GM12874 (cell line): ENCODE measurements at regions not wholly inside any gene's neighbourhood (a gene's known extent, or its start where the extent isn't known, plus 50 kb on each side); places are given as distances from the start of the nearest gene placed in this dataset.

Experiments
- CTCF ChIP-seq: IDR thresholded peaks from 2 replicates; pipeline ENCODE4 v1.5.1; 2011; ENCODE audit warnings: low read depth, mild to moderate bottlenecking, control low read depth, low read length, moderate library complexity; ENCODE audit not compliant: insufficient read depth

GRCh38 chr12:28828318-28828717 is 320.8 kb upstream of the FAR2 start:
- TF ChIP-seq CTCF = no peak

- no peak for TF ChIP-seq CTCF
Observed at GRCh38 chr12:28830491-28830890, 318.6 kb upstream of the FAR2 start.

GRCh38 chr12:28844718-28845117 is 304.4 kb upstream of the FAR2 start:
- TF ChIP-seq CTCF = no peak

GRCh38 chr12:28851781-28852180 is 297.3 kb upstream of the FAR2 start:
- TF ChIP-seq CTCF = no peak

- no peak for TF ChIP-seq CTCF
Observed at GRCh38 chr12:28855761-28856310, 293.2 kb upstream of the FAR2 start.

- TF ChIP-seq CTCF = no peak
Observed at GRCh38 chr12:28857369-28857768, 291.7 kb upstream of the FAR2 start.

GRCh38 chr12:28859551-28859950 is 289.5 kb upstream of the FAR2 start:
- no peak for TF ChIP-seq CTCF
